ENCODE measurements at regions not wholly inside any gene's neighbourhood (a gene's known extent, or its start where the extent isn't known, plus 50 kb on each side); places are given as distances from the start of the nearest gene placed in this dataset.

DNA sequence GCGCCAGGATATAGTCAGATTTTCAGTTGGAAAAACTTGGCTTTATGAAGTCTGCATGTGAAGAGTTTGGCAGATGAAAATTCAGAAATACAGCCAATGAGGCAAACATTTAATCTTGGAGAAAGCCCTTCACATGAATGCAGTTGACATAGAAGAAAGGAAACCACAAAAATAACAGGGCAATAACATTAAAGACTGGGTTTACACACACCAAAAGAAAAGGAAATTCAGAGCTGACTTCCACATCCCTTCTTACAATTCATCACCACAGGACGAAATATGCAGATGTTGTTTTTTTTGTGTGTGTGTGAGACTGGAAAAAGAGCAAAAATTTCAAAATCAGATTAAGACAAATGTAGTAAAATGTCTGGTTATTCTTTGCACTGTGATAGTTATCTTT lies 69.8 kb upstream of the HEY2 start:
- Mint-ChIP-seq H3K9me3 (no peaks in the 10 kb centered on the region), H3K27me3 (peaks cover 37% of the 10 kb centered on the region), H3K36me3 (ENCODE audit: low read depth) (no peaks in the 10 kb centered on the region), H3K4me1 (no peaks in the 10 kb centered on the region), H3K27ac (no peak overlapping the region), H3K4me3 (no peak overlapping the region)
- CTCF ChIA-PET, result no interaction called here
- no peak for DNase-seq
- POLR2A ChIA-PET, result no interaction called here

- no peaks in the 10 kb centered on the region for H3K36me3 Mint-ChIP-seq (ENCODE audit: low read depth)
- no peak overlapping the region for H3K4me3 Mint-ChIP-seq
- POLR2A ChIA-PET, result no interaction called here
- no peak overlapping the region for H3K27ac Mint-ChIP-seq
- DNase-seq, result no peak
- H3K9me3 Mint-ChIP-seq, result no peaks in the 10 kb centered on the region
- peaks cover 42% of the 10 kb centered on the region for H3K27me3 Mint-ChIP-seq
- H3K4me1 Mint-ChIP-seq, result no peaks in the 10 kb centered on the region
- CTCF ChIA-PET, result no interaction called here
These were observed 66.5 kb upstream of the HEY2 start for GRCh38 chr6:125682939-125683338.

GRCh38 chr6:125688138-125688537 lies 61.3 kb upstream of the HEY2 start:
- Mint-ChIP-seq H3K9me3 (peaks cover 1% of the 10 kb centered on the region), H3K36me3 (ENCODE audit: low read depth) (no peaks in the 10 kb centered on the region), H3K27me3 (peaks cover 37% of the 10 kb centered on the region), H3K27ac (no peak overlapping the region), H3K4me1 (no peaks in the 10 kb centered on the region), H3K4me3 (no peak overlapping the region)
- ChIA-PET CTCF (no interaction called here), POLR2A (no interaction called here)
- DNase-seq, result no peak

DNA sequence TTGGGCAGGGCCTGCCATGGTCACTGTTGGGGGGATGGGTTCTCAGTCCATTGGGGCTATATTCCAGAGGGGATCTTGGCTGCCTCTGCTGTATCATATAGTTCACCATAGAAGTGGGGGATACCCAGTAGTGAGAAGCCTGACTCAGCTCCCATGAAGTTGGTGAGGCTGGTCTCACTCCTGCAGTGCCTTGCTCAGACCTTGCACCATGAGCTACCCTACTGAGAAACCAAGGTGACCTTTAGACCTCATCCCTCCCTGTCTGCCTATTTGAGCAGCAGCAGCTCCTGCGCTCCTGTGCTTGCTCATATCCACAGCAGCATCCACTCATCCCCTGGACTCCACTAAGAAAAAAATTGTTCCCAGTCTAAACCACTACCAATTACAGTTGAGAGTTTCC lies 56.0 kb upstream of the HEY2 start:
- H3K4me1 Mint-ChIP-seq, result no peaks in the 10 kb centered on the region
- no peak for DNase-seq
- H3K36me3 Mint-ChIP-seq (ENCODE audit: low read depth), result no peaks in the 10 kb centered on the region
- ChIA-PET POLR2A (no interaction called here), CTCF (no interaction called here)
- no peak overlapping the region for H3K4me3 Mint-ChIP-seq
- H3K27me3 Mint-ChIP-seq, result peaks cover 28% of the 10 kb centered on the region
- H3K27ac Mint-ChIP-seq, result no peak overlapping the region
- peaks cover 1% of the 10 kb centered on the region for H3K9me3 Mint-ChIP-seq

DNA sequence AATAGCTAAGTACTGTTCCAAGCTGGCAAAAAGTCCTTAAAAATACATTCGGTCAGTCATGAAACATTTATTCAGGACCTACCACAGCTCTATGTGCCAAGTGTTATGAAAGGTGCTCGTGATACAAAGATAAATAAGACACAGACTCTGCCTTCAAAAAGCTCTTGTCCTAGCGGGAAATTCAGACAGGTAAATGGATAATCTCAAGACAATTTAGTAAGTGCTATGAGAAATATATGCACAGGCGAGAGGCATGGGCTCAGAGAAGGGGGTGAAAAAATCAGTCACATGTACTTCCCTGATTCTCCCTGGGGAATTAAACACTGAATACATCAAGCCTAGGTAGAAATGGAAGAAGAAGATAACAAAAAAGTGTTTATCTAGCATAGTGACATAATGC lies 49.8 kb upstream of the HEY2 start:
- peaks cover 20% of the 10 kb centered on the region for H3K27me3 Mint-ChIP-seq
- DNase-seq, result no peak
- no peaks in the 10 kb centered on the region for H3K36me3 Mint-ChIP-seq (ENCODE audit: low read depth)
- ChIA-PET POLR2A (no interaction called here), CTCF (no interaction called here)
- no peaks in the 10 kb centered on the region for H3K9me3 Mint-ChIP-seq
- H3K4me1 Mint-ChIP-seq, result no peaks in the 10 kb centered on the region
- no peak overlapping the region for H3K4me3 Mint-ChIP-seq
- H3K27ac Mint-ChIP-seq, result no peak overlapping the region

Measured in activated CD4-positive, alpha-beta memory T cell treated with anti-CD3 and anti-CD28 coated beads, Interleukin-2, amount 10 ng/mL, durations not matched to agents 7 days and 5 days (primary cell).